ENCODE measurements at regions not wholly inside any gene's neighbourhood (a gene's known extent, or its start where the extent isn't known, plus 50 kb on each side); places are given as distances from the start of the nearest gene placed in this dataset.

DNA sequence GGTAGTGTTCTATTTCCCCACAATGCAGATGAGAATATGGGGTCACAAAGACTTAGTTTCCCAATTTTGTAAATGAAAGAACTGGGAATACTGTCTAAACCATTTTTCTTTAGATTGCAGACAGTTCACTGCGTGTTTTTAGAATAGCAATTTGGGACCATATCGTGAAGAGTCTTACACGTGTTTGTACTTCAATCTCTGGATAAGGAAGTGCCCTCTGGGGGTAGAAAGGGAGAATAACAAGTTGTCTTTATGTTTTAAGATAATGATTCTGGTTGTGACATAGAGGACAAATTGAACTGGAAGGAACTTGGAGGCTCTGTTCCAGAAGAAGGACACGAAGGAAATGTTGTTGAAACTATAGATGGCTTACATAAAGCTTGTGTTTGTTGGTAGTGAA, 457.7 kb downstream of the CBLN2 start:
- TF ChIP-seq, protein P1, sequence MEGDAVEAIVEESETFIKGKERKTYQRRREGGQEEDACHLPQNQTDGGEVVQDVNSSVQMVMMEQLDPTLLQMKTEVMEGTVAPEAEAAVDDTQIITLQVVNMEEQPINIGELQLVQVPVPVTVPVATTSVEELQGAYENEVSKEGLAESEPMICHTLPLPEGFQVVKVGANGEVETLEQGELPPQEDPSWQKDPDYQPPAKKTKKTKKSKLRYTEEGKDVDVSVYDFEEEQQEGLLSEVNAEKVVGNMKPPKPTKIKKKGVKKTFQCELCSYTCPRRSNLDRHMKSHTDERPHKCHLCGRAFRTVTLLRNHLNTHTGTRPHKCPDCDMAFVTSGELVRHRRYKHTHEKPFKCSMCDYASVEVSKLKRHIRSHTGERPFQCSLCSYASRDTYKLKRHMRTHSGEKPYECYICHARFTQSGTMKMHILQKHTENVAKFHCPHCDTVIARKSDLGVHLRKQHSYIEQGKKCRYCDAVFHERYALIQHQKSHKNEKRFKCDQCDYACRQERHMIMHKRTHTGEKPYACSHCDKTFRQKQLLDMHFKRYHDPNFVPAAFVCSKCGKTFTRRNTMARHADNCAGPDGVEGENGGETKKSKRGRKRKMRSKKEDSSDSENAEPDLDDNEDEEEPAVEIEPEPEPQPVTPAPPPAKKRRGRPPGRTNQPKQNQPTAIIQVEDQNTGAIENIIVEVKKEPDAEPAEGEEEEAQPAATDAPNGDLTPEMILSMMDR (IDR thresholded peaks at IDR 0.05): no peak
- no peak for TF ChIP-seq POLR2A (IDR thresholded peaks at IDR 0.05)

Data from suprapubic skin (tissue), 3 donors.